Small intestine (tissue), 7 donors: ENCODE measurements at regions not wholly inside any gene's neighbourhood (a gene's known extent, or its start where the extent isn't known, plus 50 kb on each side); places are given as distances from the start of the nearest gene placed in this dataset.
A peak's percentile ranks its signal among the peaks of the same experiment; 100 is the strongest.

Experiments
- DNase-seq, 2 donors: peaks; one replicate each; pipeline versions ENCODE4 v3.0.0 to v3.0.0-alpha.2; 2013
- FAIRE-seq: peaks from 2 replicates; lab custom pipeline; 2012; peaks lifted over from hg19 to GRCh38; lab: Jason Lieb, UNC
- H3K27ac ChIP-seq, 3 donors: one replicate each; pipeline ENCODE4 v1.5.1; 2013; ENCODE audit warnings: low read length in 2 of 3, mild to moderate bottlenecking in 2 of 3, control low read depth in 1 of 3, inconsistent platforms in 1 of 3, low read depth in 1 of 3, moderate library complexity in 1 of 3
- H3K27me3 ChIP-seq, 3 donors: one replicate each; pipeline ENCODE4 v1.6.1; 2013; ENCODE audit warnings: low read length in 3 of 3, inconsistent platforms in 1 of 3; ENCODE audit not compliant: control insufficient read depth in 3 of 3, insufficient read depth in 3 of 3
- H3K36me3 ChIP-seq, 3 donors: one replicate each; pipeline ENCODE4 v1.6.1; 2013; ENCODE audit warnings: low read length in 3 of 3, inconsistent platforms in 1 of 3, low read depth in 1 of 3, mild to moderate bottlenecking in 1 of 3, moderate library complexity in 1 of 3; ENCODE audit not compliant: control insufficient read depth in 3 of 3, insufficient read depth in 2 of 3
- H3K4me1 ChIP-seq, 3 donors: one replicate each; pipeline ENCODE4 v1.6.1; 2013; ENCODE audit warnings: low read length in 2 of 3, inconsistent platforms in 1 of 3, low read depth in 1 of 3, mild to moderate bottlenecking in 1 of 3, moderate library complexity in 1 of 3; ENCODE audit not compliant: control insufficient read depth in 3 of 3, insufficient read depth in 2 of 3
- H3K4me3 ChIP-seq, 3 donors: one replicate each; pipeline ENCODE4 v1.5.1; 2013; ENCODE audit warnings: low read length in 3 of 3, control low read depth in 1 of 3, inconsistent platforms in 1 of 3, low read depth in 1 of 3, mild to moderate bottlenecking in 1 of 3, moderate library complexity in 1 of 3
- H3K9me3 ChIP-seq, 2 donors: one replicate each; pipeline ENCODE4 v1.6.1; 2013; ENCODE audit warnings: low read depth in 1 of 2, low read length in 1 of 2; ENCODE audit not compliant: control insufficient read depth in 2 of 2, insufficient read depth in 1 of 2
- WGBS, 3 donors: extraction: QIAGEN DNeasy Blood & Tissue Kit; methylation state at CpG; one replicate each; pipeline ENCODE4 v1.1.7; 2013; 5-methylcytosine and 5-hydroxymethylcytosine counted together
- donor health status: healthy with polysubstance abuse.
- donor health status: control.
- donor health status: control.
- donor health status: Bipolar disorder and iron deficiency.
- donor health status: healthy.

DNA sequence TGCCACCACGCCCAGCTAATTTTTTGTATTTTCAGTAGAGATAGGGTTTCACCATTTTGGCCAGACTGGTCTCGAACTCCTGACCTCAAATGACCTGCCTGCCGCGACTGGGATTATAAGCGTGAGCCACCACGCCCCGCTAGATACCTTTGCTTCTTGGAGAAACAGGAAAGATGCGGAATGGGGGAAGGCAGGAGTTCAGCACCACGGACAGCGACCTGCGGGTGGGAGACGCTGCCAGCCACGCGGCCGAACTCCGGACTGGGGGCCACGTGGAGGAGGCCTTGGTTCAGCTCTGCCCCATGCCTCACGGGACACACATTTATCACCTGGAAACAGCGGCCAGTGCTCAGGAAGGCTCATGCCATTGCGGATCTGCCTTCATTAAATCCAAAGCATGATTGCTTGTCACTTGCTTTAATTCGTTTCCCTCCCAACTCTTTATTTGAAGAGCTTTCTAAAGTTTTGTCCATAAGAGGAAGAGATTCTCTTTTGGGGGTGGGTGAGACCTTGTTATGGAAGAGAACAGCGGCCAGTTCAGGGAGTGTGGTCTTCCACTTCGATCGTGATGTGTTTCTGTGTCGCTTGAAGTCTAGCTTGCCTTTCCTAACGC, 219.9 kb downstream of the ENGASE start:
- Histone ChIP-seq H3K9me3 (no peaks in the 10 kb centered on the region), H3K36me3 (no peaks in the 10 kb centered on the region), H3K4me3 (no peak overlapping the region), H3K27ac (no peak overlapping the region), H3K4me1 (no peaks in the 10 kb centered on the region), H3K27me3 (peaks cover 0 to 2% (median 0%) of the 10 kb centered on the region in 3 donors)
- FAIRE-seq (no peak), DNase-seq (peak; percentile 38 to 81)
- whole genome bisulfite sequencing, 3 donors = 23% methylated on average over 26 of the region's 26 CpGs

DNA sequence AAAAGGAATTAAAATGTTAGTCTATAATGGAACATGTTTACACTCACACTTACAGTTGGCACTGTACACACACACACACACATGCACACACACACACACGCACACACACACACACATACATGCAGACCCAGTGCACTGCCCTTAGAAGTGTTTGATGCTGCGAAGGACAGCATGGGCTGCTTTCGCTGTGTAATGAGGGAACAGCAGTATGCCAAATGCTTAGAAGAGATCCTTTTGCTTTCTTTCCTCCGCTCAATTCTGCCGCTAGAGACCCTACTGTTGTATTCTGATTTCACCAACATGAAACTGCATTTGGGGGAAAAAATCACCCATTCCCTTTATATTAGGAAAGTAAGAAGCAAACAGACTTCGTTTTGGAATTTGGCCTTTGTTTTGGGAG, 217.9 kb downstream of the ENGASE start:
- 80 to 85% (median 80%) methylated on average over 6 of the region's 6 CpGs for WGBS, 3 donors
- FAIRE-seq (no peak), DNase-seq (no peak)
- Histone ChIP-seq H3K4me1 (no peaks in the 10 kb centered on the region), H3K9me3 (no peaks in the 10 kb centered on the region), H3K27me3 (peaks cover 0 to 2% (median 2%) of the 10 kb centered on the region in 3 donors), H3K4me3 (no peak overlapping the region), H3K36me3 (no peaks in the 10 kb centered on the region), H3K27ac (no peak overlapping the region)

DNA sequence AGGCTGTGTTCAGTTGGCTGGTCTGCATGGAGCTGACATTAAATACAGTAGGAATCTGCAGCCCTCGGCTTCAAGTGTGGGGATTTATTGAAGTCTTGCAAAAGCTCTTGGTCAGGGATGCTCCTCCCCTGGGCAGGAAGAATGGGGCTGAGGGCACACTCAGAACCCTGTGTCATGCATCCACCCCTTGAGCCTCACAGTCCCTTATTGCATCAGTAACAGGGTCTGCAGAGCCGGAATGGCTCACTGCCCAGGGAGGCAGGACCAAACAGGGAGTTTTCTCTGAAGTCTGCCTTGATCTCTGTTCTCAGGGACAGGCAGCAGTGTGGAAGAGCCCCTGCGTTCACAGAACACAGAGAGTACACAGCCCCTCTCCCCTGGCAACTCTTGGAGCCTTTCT, 216.8 kb downstream of the ENGASE start:
- Histone ChIP-seq H3K9me3 (no peaks in the 10 kb centered on the region), H3K4me3 (no peak overlapping the region), H3K27ac (no peak overlapping the region), H3K27me3 (peaks cover 0 to 3% (median 2%) of the 10 kb centered on the region in 3 donors), H3K4me1 (no peaks in the 10 kb centered on the region), H3K36me3 (no peaks in the 10 kb centered on the region)
- no peak for DNase-seq
- WGBS, 3 donors = 62 to 68% (median 65%) methylated on average over 3 of the region's 3 CpGs
- no peak for FAIRE-seq

DNA sequence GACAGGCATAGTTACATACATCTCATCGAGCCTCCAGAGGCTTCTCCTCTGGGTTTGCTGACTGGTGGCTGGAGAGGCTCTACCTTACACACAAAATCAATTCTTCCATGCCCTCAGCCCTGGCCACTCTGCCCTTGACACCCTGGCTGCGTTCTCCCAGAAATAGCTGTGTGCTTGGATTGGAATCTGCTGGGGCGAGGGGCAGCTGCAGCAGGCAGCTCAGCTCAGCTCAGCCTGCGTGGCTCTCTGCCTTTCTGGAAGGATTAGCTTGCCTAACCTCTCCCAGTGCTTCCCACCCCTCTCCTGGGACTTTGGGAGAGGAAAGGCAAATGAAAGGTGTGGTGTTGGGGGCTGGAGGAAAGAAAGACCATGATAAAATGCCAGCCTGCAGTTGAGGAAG, 216.1 kb downstream of the ENGASE start:
- Histone ChIP-seq H3K36me3 (no peaks in the 10 kb centered on the region), H3K4me3 (no peak overlapping the region), H3K9me3 (no peaks in the 10 kb centered on the region), H3K27ac (no peak overlapping the region), H3K27me3 (peaks cover 0 to 4% (median 2%) of the 10 kb centered on the region in 3 donors), H3K4me1 (no peaks in the 10 kb centered on the region)
- 57 to 66% (median 59%) methylated on average over 4 of the region's 4 CpGs for WGBS, 3 donors
- DNase-seq = no peak
- FAIRE-seq = no peak

- no peak for DNase-seq
Observed at GRCh38 chr17:79288950-79289349, 214.3 kb downstream of the ENGASE start.

GRCh38 chr17:79286440-79286839, 211.8 kb downstream of the ENGASE start:
- no peak overlapping the region for H3K4me3 ChIP-seq
- DNase-seq = no peak
- no peaks in the 10 kb centered on the region for H3K36me3 ChIP-seq
- H3K27ac ChIP-seq = no peak overlapping the region
- no peaks in the 10 kb centered on the region for H3K4me1 ChIP-seq
- H3K9me3 ChIP-seq = no peaks in the 10 kb centered on the region
- FAIRE-seq = no peak
- peaks cover 0 to 4% (median 2%) of the 10 kb centered on the region in 3 donors for H3K27me3 ChIP-seq
- WGBS, 3 donors = 23 to 30% (median 24%) methylated on average over 10 of the region's 10 CpGs

More at GRCh38 chr17:79288950-79289349, 214.3 kb downstream of the ENGASE start:
- Histone ChIP-seq H3K4me1 (no peaks in the 10 kb centered on the region), H3K4me3 (no peak overlapping the region), H3K27me3 (peaks cover 0 to 4% (median 2%) of the 10 kb centered on the region in 3 donors), H3K9me3 (no peaks in the 10 kb centered on the region), H3K27ac (no peak overlapping the region), H3K36me3 (no peaks in the 10 kb centered on the region)
- FAIRE-seq = no peak
- WGBS, 3 donors = 72 to 77% (median 76%) methylated on average over 9 of the region's 9 CpGs

DNA sequence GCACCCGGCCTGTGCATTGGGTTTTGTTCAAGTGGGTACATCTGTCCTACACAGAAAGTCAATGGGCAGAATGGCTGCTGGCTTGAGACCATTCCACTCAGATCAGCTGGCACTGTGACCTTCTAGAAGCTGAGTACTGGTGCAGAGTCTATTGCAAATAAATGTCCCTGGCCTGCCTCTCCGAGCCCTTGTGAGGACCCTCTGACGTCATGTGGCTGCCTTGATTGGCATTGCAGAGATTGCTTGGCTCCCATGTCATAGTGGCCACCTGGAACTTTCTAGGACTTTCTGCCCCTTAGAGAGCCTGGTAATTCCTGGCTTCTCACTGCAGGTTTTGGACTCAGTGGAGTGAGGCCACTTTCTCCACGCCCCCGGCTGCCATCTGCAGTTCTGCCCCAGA, 211.3 kb downstream of the ENGASE start:
- 58 to 82% (median 68%) methylated on average over 5 of the region's 5 CpGs for WGBS, 3 donors
- Histone ChIP-seq H3K9me3 (no peaks in the 10 kb centered on the region), H3K27ac (no peak overlapping the region), H3K27me3 (peaks cover 0 to 4% (median 2%) of the 10 kb centered on the region in 3 donors), H3K4me3 (no peak overlapping the region), H3K36me3 (no peaks in the 10 kb centered on the region), H3K4me1 (no peaks in the 10 kb centered on the region)
- DNase-seq = no peak
- FAIRE-seq = no peak

DNA sequence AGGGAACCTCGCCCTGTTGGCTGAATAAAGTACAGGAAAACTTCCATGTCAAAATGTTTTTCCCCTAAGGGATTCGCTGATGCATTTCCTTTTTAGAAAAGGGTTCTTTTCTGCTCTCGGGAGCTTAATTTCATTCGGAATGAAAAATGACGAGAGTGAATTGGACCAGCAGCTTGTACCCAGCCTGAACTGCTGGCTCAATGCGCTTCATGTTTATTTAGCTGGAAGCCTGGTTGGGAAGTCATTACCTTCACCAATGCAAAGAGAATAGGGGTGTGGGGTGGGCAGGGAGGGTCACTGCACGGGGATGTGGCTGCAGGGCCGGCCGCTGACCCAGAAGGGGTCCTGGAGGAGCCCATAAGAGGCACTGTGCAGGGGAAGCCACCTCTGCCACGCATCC, 207.7 kb downstream of the ENGASE start:
- Histone ChIP-seq H3K4me3 (no peak overlapping the region), H3K27me3 (peaks cover 0 to 4% (median 2%) of the 10 kb centered on the region in 3 donors), H3K9me3 (no peaks in the 10 kb centered on the region), H3K36me3 (no peaks in the 10 kb centered on the region), H3K4me1 (no peaks in the 10 kb centered on the region), H3K27ac (no peak overlapping the region)
- WGBS, 3 donors = 55 to 66% (median 62%) methylated on average over 10 of the region's 10 CpGs
- DNase-seq = no peak
- FAIRE-seq = no peak

DNA sequence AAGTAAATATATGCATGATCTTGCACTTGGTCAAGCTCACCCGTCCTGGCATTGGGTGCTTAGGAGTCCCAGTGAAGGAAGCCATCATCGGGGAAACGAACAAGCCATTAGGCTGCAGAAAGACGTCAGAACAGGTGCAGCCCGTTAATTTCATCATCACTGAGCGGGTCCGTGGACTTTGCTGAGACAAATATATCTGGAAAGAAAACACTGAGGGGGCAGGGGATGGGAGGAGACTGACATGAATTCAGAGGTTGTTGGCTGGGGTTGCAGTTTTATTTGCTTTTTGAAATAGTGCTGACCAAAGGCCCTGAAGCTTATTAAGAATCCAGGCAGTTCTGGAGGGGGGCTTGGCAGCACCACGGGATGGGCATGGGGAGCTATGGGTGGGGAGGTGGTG, 207.2 kb downstream of the ENGASE start:
- H3K4me1 ChIP-seq = no peaks in the 10 kb centered on the region
- H3K4me3 ChIP-seq = no peak overlapping the region
- WGBS, 3 donors = 22 to 50% (median 31%) methylated on average over 8 of the region's 8 CpGs
- no peak overlapping the region for H3K27ac ChIP-seq
- H3K27me3 ChIP-seq = peaks cover 0 to 4% (median 2%) of the 10 kb centered on the region in 3 donors
- DNase-seq (no peak), FAIRE-seq (no peak)
- H3K9me3 ChIP-seq = no peaks in the 10 kb centered on the region
- H3K36me3 ChIP-seq = no peaks in the 10 kb centered on the region
